ENCODE measurements at regions not wholly inside any gene's neighbourhood (a gene's known extent, or its start where the extent isn't known, plus 50 kb on each side); places are given as distances from the start of the nearest gene placed in this dataset.

DNA sequence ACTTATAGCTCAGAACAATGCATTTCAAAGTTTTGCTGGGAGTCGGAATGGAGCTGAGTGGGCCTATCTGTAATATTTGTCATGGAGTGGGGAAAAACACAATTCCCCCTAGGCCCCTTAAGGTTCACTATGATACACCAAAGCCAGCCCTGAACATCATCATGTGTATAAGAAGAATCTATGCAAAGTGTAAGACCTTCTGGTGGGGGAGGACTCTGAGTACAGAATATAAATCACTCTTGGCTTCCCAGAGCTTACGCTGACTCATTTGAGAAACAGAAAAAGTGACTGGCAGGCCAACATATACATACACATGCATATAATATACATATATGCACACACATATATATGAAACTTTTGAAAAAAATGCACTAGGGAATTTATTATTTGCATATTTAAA is 54.1 kb upstream of the UBR2 start (continued):
- TF ChIP-seq ZNF462 (CRISPR knock-in tag; IDR thresholded peaks at IDR 0.05), result no peak

DNA sequence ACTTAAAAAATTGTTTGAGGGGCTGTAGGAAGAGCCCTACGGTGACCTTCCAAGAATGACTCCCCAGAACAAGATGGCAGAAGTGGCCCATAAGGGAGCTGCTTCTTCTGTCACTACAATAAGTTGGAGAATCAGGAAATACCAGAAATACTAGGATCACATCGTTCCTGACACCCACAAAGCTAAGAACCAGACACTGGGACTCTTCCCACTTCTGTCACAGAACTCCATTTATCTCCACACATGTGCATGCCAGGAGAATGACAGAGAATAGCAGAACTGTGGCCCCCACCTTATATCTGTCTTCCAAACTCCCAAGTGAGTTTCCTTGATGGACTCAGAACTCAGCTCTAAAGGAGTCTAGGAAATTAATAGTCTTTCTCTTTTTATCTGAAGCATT is 54.6 kb upstream of the UBR2 start:
- no peaks in the 10 kb centered on the region for H3K4me1 ChIP-seq (ENCODE audit: insufficient read depth)
- TF ChIP-seq EZH2phosphoT487 (IDR thresholded peaks at IDR 0.05; ENCODE audit: unreplicated experiment) (no peak), STAT1 (IDR thresholded peaks at IDR 0.05; ENCODE audit: unreplicated experiment) (no peak), NANOG (IDR thresholded peaks at IDR 0.05; ENCODE audit: borderline replicate concordance) (no peak), ZNF114 (CRISPR knock-in tag; IDR thresholded peaks at IDR 0.05) (no peak), JUNB (IDR thresholded peaks at IDR 0.05; ENCODE audit: unreplicated experiment) (no peak), POLR2AphosphoS5 (IDR thresholded peaks at IDR 0.05; ENCODE audit: low read depth) (no peak), ZNF331 (CRISPR knock-in tag; IDR thresholded peaks at IDR 0.05; ENCODE audit: low read depth) (no peak), CTCF (conservative IDR thresholded peaks at IDR 0.05; ENCODE audit: low read depth in 2 of 2) (no peak), EZH2 (IDR thresholded peaks at IDR 0.05; ENCODE audit: low read depth, unreplicated experiment) (no peak)
- TF ChIP-seq, protein P1, sequence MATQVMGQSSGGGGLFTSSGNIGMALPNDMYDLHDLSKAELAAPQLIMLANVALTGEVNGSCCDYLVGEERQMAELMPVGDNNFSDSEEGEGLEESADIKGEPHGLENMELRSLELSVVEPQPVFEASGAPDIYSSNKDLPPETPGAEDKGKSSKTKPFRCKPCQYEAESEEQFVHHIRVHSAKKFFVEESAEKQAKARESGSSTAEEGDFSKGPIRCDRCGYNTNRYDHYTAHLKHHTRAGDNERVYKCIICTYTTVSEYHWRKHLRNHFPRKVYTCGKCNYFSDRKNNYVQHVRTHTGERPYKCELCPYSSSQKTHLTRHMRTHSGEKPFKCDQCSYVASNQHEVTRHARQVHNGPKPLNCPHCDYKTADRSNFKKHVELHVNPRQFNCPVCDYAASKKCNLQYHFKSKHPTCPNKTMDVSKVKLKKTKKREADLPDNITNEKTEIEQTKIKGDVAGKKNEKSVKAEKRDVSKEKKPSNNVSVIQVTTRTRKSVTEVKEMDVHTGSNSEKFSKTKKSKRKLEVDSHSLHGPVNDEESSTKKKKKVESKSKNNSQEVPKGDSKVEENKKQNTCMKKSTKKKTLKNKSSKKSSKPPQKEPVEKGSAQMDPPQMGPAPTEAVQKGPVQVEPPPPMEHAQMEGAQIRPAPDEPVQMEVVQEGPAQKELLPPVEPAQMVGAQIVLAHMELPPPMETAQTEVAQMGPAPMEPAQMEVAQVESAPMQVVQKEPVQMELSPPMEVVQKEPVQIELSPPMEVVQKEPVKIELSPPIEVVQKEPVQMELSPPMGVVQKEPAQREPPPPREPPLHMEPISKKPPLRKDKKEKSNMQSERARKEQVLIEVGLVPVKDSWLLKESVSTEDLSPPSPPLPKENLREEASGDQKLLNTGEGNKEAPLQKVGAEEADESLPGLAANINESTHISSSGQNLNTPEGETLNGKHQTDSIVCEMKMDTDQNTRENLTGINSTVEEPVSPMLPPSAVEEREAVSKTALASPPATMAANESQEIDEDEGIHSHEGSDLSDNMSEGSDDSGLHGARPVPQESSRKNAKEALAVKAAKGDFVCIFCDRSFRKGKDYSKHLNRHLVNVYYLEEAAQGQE (IDR thresholded peaks at IDR 0.05; ENCODE audit: unreplicated experiment), result no peak
- TF ChIP-seq, protein P2, sequence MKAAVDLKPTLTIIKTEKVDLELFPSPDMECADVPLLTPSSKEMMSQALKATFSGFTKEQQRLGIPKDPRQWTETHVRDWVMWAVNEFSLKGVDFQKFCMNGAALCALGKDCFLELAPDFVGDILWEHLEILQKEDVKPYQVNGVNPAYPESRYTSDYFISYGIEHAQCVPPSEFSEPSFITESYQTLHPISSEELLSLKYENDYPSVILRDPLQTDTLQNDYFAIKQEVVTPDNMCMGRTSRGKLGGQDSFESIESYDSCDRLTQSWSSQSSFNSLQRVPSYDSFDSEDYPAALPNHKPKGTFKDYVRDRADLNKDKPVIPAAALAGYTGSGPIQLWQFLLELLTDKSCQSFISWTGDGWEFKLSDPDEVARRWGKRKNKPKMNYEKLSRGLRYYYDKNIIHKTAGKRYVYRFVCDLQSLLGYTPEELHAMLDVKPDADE (IDR thresholded peaks at IDR 0.05), result no peak
- H4K20me1 ChIP-seq (replicated peaks; ENCODE audit: insufficient read depth), result no peaks in the 10 kb centered on the region
- no peak overlapping the region for H3K27ac ChIP-seq (ENCODE audit: low read depth)
- Mint-ChIP-seq H3K9me3 (no peaks in the 10 kb centered on the region), H3K4me1 (peaks cover 2% of the 10 kb centered on the region; the same call in 1 of the 3 replicates), H3K27me3 (ENCODE audit: insufficient read depth, low read depth, poor library complexity) (no peaks in the 10 kb centered on the region), H3K27ac (no peak overlapping the region), H3K36me3 (ENCODE audit: low read depth) (no peaks in the 10 kb centered on the region), H3K4me3 (no peak overlapping the region)
- no peaks in the 10 kb centered on the region for H3K27me3 ChIP-seq (ENCODE audit: insufficient read depth)
- H3K79me2 ChIP-seq (replicated peaks; ENCODE audit: insufficient read depth), result no peaks in the 10 kb centered on the region
- ATAC-seq (no peak), DNase-seq (ENCODE audit: low spot score) (no peak)
- H2AFZ ChIP-seq, result no peak overlapping the region
- no peaks in the 10 kb centered on the region for H3K36me3 ChIP-seq (ENCODE audit: insufficient read depth)
- no peaks in the 10 kb centered on the region for H3K9me2 ChIP-seq (ENCODE audit: insufficient read depth)
- H3F3A ChIP-seq (replicated peaks; ENCODE audit: low read depth), result no peaks in the 10 kb centered on the region
- no peak overlapping the region for H3K4me3 ChIP-seq
- H3K4me2 ChIP-seq, result no peak overlapping the region
